ENCODE measurements at regions not wholly inside any gene's neighbourhood (a gene's known extent, or its start where the extent isn't known, plus 50 kb on each side); places are given as distances from the start of the nearest gene placed in this dataset.
A peak's percentile ranks its signal among the peaks of the same experiment; 100 is the strongest.
"Not testable (repeated sequence)": the region's sequence is repeated elsewhere in the genome, so short reads cannot be mapped to it uniquely, and the experiment has no call there.

DNA sequence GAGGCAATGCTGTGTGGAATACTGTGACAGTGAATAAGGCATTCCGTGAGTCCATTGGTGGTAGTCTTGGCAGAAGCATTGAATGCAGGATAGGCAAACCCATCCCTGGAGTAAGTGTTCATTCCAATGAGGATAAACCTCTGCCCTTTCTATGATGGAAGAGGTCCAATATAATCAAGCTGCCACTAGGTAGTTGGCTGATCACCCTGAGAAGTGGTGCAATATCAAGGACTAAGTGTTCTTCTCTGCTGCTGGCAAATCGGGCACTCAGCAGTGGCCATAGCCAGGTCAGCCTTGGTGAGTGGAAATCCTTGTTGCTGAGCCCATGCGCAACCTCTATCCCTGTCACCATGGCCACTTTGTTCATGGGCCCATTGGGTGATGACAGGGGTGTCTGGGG is 70.1 kb downstream of the FBXO4 start:
- DNase-seq: no peak

- no peak for DNase-seq
Measured at GRCh38 chr5:42001673-42002072, 76.6 kb downstream of the FBXO4 start.

- DNase-seq: not testable (repeated sequence)
Measured at GRCh38 chr5:42003852-42004251, 78.8 kb downstream of the FBXO4 start.

GRCh38 chr5:42005561-42006153 is 80.6 kb downstream of the FBXO4 start:
- no peak for DNase-seq

GRCh38 chr5:42013561-42013960 is 88.5 kb downstream of the FBXO4 start:
- no peak for DNase-seq

DNA sequence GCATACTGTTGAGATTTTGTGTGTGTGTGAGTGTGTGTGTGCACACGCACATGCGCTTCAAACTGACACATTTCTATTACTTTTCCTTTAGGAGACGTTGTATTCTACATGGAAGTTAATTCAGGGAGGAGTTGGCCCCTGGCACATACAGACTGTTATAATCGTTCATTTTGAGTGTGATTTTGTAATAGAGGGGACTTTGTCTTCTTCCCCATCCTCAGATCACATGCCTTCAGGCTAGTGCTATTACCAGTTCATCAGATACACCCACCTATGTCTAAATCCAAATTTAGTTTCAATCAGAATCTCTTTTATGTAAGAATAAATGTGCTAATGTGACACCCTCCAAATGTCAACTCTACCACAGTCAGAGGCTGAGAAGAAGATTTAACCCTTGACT is 90.2 kb downstream of the FBXO4 start:
- no peak for DNase-seq

- no peak for DNase-seq
Measured at GRCh38 chr5:42015681-42016080, 90.6 kb downstream of the FBXO4 start.

DNA sequence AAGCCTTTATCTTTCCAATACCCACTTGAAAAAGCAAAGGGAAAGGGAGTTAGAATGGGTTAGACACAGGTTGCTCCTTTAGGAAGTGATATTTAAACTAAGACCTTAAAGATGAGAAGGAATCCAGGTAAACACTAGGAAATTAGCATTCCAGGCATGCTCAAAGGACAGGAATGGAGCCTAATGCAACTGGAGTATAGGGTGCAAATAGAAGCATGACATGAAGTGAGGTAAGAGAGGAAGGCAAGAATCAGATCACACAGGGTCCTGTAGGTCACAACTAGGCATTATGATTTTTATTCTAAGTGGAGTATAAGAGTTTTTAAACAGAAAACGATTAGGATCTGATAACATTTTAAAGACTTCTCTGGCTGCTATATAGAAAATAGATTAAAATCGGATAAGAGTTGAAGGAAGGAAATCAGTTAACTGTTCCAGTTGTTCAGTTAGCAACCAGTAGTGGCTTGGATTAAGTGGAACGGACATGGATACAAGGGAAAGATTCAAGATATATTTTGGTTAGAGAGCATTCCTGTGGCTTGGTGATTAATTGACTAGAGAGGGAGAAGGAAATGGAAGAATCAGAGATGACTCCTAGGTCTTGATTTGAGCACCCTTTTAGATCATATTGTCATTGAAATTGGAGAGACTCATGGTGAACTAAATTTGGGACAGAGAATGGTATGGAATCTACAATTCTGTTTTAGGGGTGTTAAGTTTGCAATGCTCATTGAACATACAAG is 95.9 kb downstream of the FBXO4 start:
- DNase-seq: no peak

DNA sequence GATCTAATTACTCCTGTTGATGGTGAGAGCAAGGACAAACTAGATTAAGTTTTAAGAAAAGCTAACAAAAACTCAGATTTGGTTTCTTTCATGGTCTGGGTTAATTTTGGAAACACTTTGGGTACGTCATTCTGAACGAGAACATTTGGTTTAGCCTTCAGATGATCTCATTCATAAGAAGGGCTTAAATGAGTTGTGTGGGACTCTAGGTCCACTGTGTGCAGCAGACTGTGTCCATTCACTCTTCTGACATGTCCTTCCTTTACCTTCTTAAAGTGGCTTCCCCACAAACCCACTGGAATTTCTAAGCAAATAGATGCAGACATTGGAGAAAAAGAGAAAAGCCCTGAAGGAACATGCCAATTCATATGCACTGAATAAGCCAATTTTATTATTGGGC is 96.8 kb downstream of the FBXO4 start:
- no peak for DNase-seq

DNA sequence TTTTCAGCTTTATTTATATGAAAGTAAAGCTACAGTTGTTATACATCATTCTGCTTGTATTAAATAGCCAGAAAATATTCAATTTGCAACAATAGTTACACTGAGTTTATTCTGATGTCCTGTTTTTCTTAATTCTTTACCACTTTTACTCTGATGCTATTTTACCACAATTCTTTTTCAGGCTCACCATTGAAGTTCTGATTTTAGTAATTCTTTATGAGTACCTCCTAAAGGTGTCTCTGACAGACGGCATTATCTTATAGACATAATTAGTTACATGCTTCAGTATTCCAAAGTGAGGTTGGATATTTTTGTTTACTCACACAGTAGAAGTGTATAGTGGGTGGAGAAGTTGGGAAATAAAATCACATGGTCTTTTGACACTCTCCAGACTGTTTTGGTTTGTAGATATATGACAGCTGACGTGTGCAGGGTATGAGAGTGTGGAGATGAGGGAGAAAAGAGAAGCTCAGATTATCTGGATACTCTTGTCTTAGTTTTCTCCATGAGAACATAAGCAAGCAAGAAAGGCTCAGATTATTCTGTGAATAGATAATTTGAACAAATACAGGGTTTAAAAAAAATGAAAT is 97.4 kb downstream of the FBXO4 start:
- no peak for DNase-seq

GRCh38 chr5:42026446-42026845 is 101.4 kb downstream of the FBXO4 start:
- no peak for DNase-seq

- no peak for DNase-seq
Measured at GRCh38 chr5:42032137-42032536, 107.1 kb downstream of the FBXO4 start.

- DNase-seq: no peak
Measured at GRCh38 chr5:42035526-42035925, 110.4 kb downstream of the FBXO4 start.

DNA sequence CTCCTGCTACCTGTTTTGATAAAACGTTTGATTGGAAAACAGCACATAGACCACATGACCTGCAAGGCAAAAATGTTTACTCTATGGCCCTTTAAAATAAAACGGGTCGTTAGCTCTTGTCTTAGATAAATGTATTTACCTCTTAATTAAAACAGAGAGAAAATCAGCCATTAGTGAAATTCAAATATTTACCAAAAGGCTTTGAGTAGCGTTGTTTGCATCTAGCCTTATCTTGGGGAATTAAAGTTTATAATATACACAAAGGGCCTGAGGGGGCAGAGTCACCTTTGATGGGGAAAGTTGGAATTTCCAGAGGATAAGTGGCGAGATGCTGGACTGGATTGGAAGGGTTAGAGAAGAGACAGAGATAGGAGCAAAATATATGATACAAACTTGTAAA is 111.3 kb downstream of the FBXO4 start:
- DNase-seq: no peak

DNA sequence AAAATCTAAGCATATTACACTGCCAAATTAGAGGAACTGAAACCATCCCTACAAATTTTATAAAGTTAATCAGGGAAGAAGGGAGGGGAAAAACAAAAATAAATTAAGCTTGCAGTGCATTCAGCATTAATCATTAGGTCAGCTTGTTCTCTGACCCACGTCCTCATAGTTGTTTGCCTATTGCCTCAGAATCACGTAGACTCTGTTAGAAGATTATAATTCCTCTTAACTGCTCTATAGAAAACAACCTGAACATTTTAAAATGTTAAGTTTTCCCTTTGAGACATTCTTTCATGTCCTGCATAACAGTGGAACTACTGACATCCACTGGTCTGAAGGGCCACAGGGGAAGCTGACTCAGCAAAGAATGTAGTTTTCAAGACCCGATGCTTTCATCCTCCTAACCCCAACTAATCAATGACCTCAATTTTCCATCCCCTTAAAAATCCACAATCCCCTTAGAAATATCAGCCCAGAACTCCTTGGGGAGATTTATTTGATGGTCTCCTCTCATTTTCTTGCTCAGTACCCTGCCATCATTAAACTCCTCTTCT is 112.4 kb downstream of the FBXO4 start:
- DNase-seq: no peak

- no peak for DNase-seq
Measured at GRCh38 chr5:42043400-42043799, 118.3 kb downstream of the FBXO4 start.

DNA sequence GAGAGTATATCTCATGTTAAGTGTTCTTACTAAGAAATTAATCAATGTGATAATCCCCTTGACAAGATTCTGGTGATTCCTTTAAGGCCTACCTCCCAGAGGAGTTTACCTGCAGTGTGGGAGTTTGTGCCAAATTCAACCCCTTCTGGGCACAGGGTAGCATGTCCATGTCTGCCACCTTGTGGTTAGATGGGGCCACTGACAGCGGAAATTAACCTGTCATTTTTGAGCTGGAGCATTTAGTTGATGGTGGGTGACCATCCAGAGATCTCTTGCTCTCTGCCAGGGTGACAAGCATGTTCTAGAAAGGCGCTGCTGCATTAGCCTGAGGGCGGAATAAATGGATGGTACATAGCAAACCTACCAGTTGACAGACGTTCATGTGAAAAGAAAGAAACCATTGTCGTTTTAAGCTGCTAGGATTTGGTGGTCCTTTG is 132.2 kb downstream of the FBXO4 start:
- peak in 3 of 51 donors; percentile 1 to 6 (median 3) for DNase-seq

GRCh38 chr5:42059291-42059690 is 134.2 kb downstream of the FBXO4 start:
- DNase-seq: no peak

- DNase-seq: no peak
Measured at GRCh38 chr5:42059778-42060464, 134.8 kb downstream of the FBXO4 start.

- DNase-seq: no peak
Measured at GRCh38 chr5:42061121-42061520, 136.0 kb downstream of the FBXO4 start.

GRCh38 chr5:42064821-42065220 is 139.7 kb downstream of the FBXO4 start:
- no peak for DNase-seq

DNA sequence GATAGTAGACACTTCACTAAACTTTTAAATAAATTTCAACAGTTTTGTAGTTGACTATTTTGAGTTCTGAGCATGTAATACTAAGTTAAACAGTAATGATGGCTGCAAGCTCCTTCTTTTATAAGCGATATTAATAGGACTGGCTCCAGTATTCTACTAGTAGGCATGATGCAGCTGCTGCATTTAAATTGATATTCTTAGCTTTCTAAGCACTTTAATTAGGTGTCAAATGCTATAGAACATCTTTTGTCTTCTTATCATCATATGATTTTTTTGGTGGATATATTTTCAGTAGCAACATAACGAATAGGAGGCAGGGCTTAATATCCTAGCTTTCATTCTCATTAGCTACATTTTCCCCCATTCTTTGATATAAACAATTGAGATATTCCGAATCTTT is 141.1 kb downstream of the FBXO4 start:
- no peak for DNase-seq

Data from hypothalamus (tissue), 51 donors.